ENCODE measurements at regions not wholly inside any gene's neighbourhood (a gene's known extent, or its start where the extent isn't known, plus 50 kb on each side); places are given as distances from the start of the nearest gene placed in this dataset.

DNA sequence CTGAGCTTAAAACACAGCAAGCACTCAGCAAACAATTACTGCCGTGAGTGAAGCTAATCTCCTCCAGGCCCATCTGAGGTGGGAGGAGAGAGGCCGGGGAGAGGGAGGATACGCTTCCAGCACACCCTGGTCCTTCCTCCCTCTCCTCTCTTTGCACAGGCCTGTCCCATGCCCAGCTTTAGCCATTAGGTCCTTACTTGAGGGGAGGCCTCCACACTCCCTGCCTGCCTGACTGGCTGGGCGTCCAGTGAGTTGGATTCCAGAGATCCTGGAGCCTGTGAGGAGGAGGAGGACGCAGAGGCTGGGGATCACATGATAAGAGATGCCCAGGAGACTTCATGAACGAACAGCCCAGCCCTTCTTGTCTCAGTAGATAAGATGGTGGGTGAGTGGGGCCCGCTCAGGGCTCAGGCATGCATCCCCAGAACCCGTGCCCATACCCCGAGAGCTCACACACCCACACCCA lies 65.1 kb upstream of the NCOR2 start:
- no peak overlapping the region for H3K27ac ChIP-seq (ENCODE audit: low read depth, low read length)

DNA sequence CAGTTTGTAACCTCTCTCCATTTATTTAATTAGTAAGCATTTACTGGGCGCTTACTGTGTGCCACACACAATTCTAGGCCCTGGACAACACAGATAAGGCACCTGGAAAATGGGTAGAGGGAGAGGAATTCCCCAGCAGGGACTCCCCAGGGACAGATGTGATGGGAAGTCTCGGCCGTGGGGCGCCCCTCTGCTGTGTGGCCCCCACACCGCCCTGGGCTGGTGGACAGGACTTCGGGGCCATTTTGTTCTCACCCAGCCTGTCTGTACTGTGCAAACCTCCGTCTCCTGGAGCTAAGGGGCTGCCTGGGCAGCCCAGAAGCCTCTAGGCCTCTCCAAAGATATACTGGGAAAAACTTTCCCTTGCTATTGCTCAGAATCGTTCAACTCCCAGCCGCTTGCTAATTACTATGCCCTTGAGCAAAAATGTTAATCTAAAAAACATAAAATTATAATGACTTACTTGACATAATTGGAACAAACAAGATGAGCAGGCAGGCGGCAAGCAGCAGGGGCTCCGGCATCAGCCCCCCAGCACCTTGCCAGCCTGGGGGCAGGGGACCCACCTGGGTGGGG lies 64.4 kb upstream of the NCOR2 start:
- H3K9me3 ChIP-seq (ENCODE audit: control insufficient read depth, low read length), result no peaks in the 10 kb centered on the region
- no peak for DNase-seq
- no peaks in the 10 kb centered on the region for H3K27me3 Mint-ChIP-seq (ENCODE audit: insufficient read depth)
- no peaks in the 10 kb centered on the region for H3K27me3 ChIP-seq (ENCODE audit: control insufficient read depth, insufficient read depth, low read length, poor library complexity, severe bottlenecking)
- no peak overlapping the region for H3K27ac Mint-ChIP-seq
- no peak overlapping the region for H3K27ac ChIP-seq (ENCODE audit: low read depth, low read length)
- WGBS, 2 experiments (ENCODE audit: insufficient coverage in 1 of 2, insufficient read length in 1 of 2), result 90 to 97% methylated on average over 6 to 11 of the region's 11 CpGs
- no peaks in the 10 kb centered on the region for H3K36me3 ChIP-seq (ENCODE audit: control insufficient read depth, insufficient read depth, low read length)
- H3K4me3 ChIP-seq (ENCODE audit: low read length), result no peak overlapping the region
- peaks cover 15% of the 10 kb centered on the region for H3K4me1 Mint-ChIP-seq
- no peak overlapping the region for H3K9ac ChIP-seq (ENCODE audit: extremely low read depth, low read length, poor library complexity, severe bottlenecking)
- no peak overlapping the region for H3K4me3 Mint-ChIP-seq
- H3K9me3 Mint-ChIP-seq, result no peaks in the 10 kb centered on the region
- TF ChIP-seq, protein P1, sequence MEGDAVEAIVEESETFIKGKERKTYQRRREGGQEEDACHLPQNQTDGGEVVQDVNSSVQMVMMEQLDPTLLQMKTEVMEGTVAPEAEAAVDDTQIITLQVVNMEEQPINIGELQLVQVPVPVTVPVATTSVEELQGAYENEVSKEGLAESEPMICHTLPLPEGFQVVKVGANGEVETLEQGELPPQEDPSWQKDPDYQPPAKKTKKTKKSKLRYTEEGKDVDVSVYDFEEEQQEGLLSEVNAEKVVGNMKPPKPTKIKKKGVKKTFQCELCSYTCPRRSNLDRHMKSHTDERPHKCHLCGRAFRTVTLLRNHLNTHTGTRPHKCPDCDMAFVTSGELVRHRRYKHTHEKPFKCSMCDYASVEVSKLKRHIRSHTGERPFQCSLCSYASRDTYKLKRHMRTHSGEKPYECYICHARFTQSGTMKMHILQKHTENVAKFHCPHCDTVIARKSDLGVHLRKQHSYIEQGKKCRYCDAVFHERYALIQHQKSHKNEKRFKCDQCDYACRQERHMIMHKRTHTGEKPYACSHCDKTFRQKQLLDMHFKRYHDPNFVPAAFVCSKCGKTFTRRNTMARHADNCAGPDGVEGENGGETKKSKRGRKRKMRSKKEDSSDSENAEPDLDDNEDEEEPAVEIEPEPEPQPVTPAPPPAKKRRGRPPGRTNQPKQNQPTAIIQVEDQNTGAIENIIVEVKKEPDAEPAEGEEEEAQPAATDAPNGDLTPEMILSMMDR (conservative IDR thresholded peaks at IDR 0.05), result no peak
- H3K36me3 Mint-ChIP-seq (ENCODE audit: low read depth), result no peaks in the 10 kb centered on the region
- H3K4me1 ChIP-seq (ENCODE audit: control insufficient read depth, insufficient read depth, low read length), result peaks cover 2% of the 10 kb centered on the region

More for the DNA sequence above, 65.1 kb upstream of the NCOR2 start:
- peaks cover 15% of the 10 kb centered on the region for H3K4me1 Mint-ChIP-seq
- H3K4me3 Mint-ChIP-seq, result no peak overlapping the region
- H3K9me3 Mint-ChIP-seq, result no peaks in the 10 kb centered on the region
- Histone ChIP-seq H3K4me3 (ENCODE audit: low read length) (no peak overlapping the region), H3K27me3 (ENCODE audit: control insufficient read depth, insufficient read depth, low read length, poor library complexity, severe bottlenecking) (no peaks in the 10 kb centered on the region), H3K4me1 (ENCODE audit: control insufficient read depth, insufficient read depth, low read length) (peaks cover 2% of the 10 kb centered on the region), H3K9me3 (ENCODE audit: control insufficient read depth, low read length) (no peaks in the 10 kb centered on the region), H3K9ac (ENCODE audit: extremely low read depth, low read length, poor library complexity, severe bottlenecking) (no peak overlapping the region), H3K36me3 (ENCODE audit: control insufficient read depth, insufficient read depth, low read length) (no peaks in the 10 kb centered on the region)
- no peak overlapping the region for H3K27ac Mint-ChIP-seq
- H3K36me3 Mint-ChIP-seq (ENCODE audit: low read depth), result no peaks in the 10 kb centered on the region
- peak; percentile 80 for DNase-seq
- TF ChIP-seq, protein P1 (conservative IDR thresholded peaks at IDR 0.05), result no peak
- no peaks in the 10 kb centered on the region for H3K27me3 Mint-ChIP-seq (ENCODE audit: insufficient read depth)
- 69 to 79% methylated on average over 3 to 9 of the region's 9 CpGs for WGBS, 2 experiments (ENCODE audit: insufficient coverage in 1 of 2, insufficient read length in 1 of 2)

DNA sequence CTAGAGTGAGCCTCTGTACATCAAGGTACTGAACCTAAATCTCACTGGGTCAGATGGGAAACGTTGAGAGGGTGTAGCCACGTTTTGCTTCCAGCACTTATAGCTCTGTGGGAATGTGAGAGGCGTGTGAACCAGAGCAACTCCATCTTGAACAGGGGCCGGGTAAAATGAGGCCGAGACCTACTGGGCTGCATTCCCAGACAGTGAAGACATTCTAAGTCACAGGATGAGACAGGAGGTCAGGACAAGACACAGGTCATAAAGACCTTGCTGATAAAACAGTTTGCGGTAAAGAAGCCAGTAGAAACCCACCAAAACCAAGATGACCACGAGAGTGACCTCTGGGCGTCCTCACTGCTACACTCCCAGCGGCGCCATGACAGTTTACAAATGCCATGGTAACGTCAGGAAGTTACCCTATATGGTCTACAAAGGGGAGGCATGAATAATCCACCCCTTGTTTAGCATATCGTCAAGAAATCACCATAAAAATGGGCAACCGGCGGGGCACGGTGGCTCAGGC lies 63.4 kb upstream of the NCOR2 start:
- H3K27me3 Mint-ChIP-seq (ENCODE audit: insufficient read depth), result no peaks in the 10 kb centered on the region

More for the DNA sequence above, 63.4 kb upstream of the NCOR2 start:
- WGBS, 2 experiments (ENCODE audit: insufficient coverage in 1 of 2, insufficient read length in 1 of 2), result 81 to 85% methylated on average over 11 to 15 of the region's 15 CpGs
- Histone ChIP-seq H3K27me3 (ENCODE audit: control insufficient read depth, insufficient read depth, low read length, poor library complexity, severe bottlenecking) (no peaks in the 10 kb centered on the region), H3K9me3 (ENCODE audit: control insufficient read depth, low read length) (no peaks in the 10 kb centered on the region), H3K27ac (ENCODE audit: low read depth, low read length) (no peak overlapping the region), H3K9ac (ENCODE audit: extremely low read depth, low read length, poor library complexity, severe bottlenecking) (no peak overlapping the region), H3K36me3 (ENCODE audit: control insufficient read depth, insufficient read depth, low read length) (no peaks in the 10 kb centered on the region), H3K4me1 (ENCODE audit: control insufficient read depth, insufficient read depth, low read length) (peaks cover 2% of the 10 kb centered on the region), H3K4me3 (ENCODE audit: low read length) (no peak overlapping the region)
- TF ChIP-seq, protein P1 (conservative IDR thresholded peaks at IDR 0.05), result no peak
- H3K36me3 Mint-ChIP-seq (ENCODE audit: low read depth), result no peaks in the 10 kb centered on the region
- no peak overlapping the region for H3K4me3 Mint-ChIP-seq
- peaks cover 14% of the 10 kb centered on the region for H3K4me1 Mint-ChIP-seq
- DNase-seq, result peak; percentile 87
- no peaks in the 10 kb centered on the region for H3K9me3 Mint-ChIP-seq
- H3K27ac Mint-ChIP-seq, result no peak overlapping the region

Data from endodermal cell (in vitro differentiated cells).